WTC11 (cell line): ENCODE measurements at regions not wholly inside any gene's neighbourhood (a gene's known extent, or its start where the extent isn't known, plus 50 kb on each side); places are given as distances from the start of the nearest gene placed in this dataset.

Experiments used
- ATAC-seq: fragments of 200-7000 bp; cut with Tn5 transposase; 2 replicates; pipeline ENCODE4 v1.10.0; 2021; ENCODE audit warnings: mild to moderate bottlenecking, moderate library complexity
- CTCF ChIA-PET: fragments of 300-600 bp; sonication (Branson Sonifier 250); formaldehyde crosslinking; loops from one replicate; lab custom pipeline; 2021; ENCODE audit warnings: antibody characterized with exemption; lab: Charles Lee
- POLR2A ChIA-PET: fragments of 350-600 bp; sonication (Branson Sonifier 250); formaldehyde crosslinking; loops from one replicate; lab custom pipeline; 2021; ENCODE audit warnings: antibody characterized with exemption; lab: Charles Lee
- DNase-seq: peaks from one replicate; pipeline ENCODE4 v3.0.0; 2021; ENCODE audit warnings: low spot score
- H3K27ac Mint-ChIP-seq: 2 replicates; pipeline ENCODE4 v1.8.0; 2021; ENCODE audit warnings: mixed read lengths
- H3K27me3 Mint-ChIP-seq: 2 replicates; pipeline ENCODE4 v1.8.0; 2021; ENCODE audit warnings: low read depth, mild to moderate bottlenecking, moderate library complexity, mixed read lengths
- H3K36me3 Mint-ChIP-seq: 2 replicates; pipeline ENCODE4 v1.8.0; 2021; ENCODE audit warnings: mixed read lengths
- H3K4me1 Mint-ChIP-seq: 2 replicates; pipeline ENCODE4 v1.8.0; 2022; ENCODE audit warnings: mixed read lengths
- H3K4me3 Mint-ChIP-seq: 2 replicates; pipeline ENCODE4 v1.8.0; 2021; ENCODE audit warnings: mild to moderate bottlenecking, moderate library complexity, mixed read lengths
- H3K9me3 Mint-ChIP-seq: 2 replicates; pipeline ENCODE4 v1.8.0; 2021; ENCODE audit warnings: mixed read lengths
- ATF2 ChIP-seq: sonication (generic); formaldehyde crosslinking; IDR thresholded peaks from 2 replicates; pipeline ENCODE4 v1.8.1; 2022; ENCODE audit warnings: low read depth, missing genetic modification reagents, borderline replicate concordance
- ATF6 ChIP-seq: sonication (generic); formaldehyde crosslinking; IDR thresholded peaks from 2 replicates; pipeline ENCODE4 v1.8.1; 2023; ENCODE audit warnings: mild to moderate bottlenecking, missing genetic modification reagents
- CTCF ChIP-seq: fragments of 200-600 bp; IDR thresholded peaks from 2 replicates; pipeline ENCODE4 v1.8.0; 2022; ENCODE audit warnings: antibody characterized with exemption
- HMGXB4 ChIP-seq: sonication (generic); formaldehyde crosslinking; IDR thresholded peaks from 2 replicates; pipeline ENCODE4 v1.8.1; 2023; ENCODE audit warnings: mild to moderate bottlenecking, moderate library complexity, missing genetic modification reagents
- IRF2 ChIP-seq: sonication (generic); formaldehyde crosslinking; IDR thresholded peaks from 2 replicates; pipeline ENCODE4 v1.8.0; 2022; ENCODE audit warnings: low read depth, missing genetic modification reagents, borderline replicate concordance
- MYBL2 ChIP-seq: sonication (generic); formaldehyde crosslinking; IDR thresholded peaks from 2 replicates; pipeline ENCODE4 v1.8.1; 2023; ENCODE audit warnings: mild to moderate bottlenecking, moderate library complexity, missing genetic modification reagents
- NFYB ChIP-seq: sonication (generic); formaldehyde crosslinking; conservative IDR thresholded peaks from 2 replicates; pipeline ENCODE4 v1.8.0; 2022; ENCODE audit warnings: low read depth, missing genetic modification reagents
- OVOL2 ChIP-seq: fragments of 250-450 bp; sonication (Bioruptor Pico); IDR thresholded peaks from 2 replicates; pipeline ENCODE4 v1.9.0; 2021; ENCODE audit warnings: mild to moderate bottlenecking, borderline replicate concordance
- RELA ChIP-seq: sonication (generic); formaldehyde crosslinking; IDR thresholded peaks from 2 replicates; pipeline ENCODE4 v1.8.1; 2022; ENCODE audit warnings: missing genetic modification reagents, mild to moderate bottlenecking, borderline replicate concordance
- SOX15 ChIP-seq: fragments of 250-450 bp; sonication (Bioruptor Pico); IDR thresholded peaks from 2 replicates; pipeline ENCODE4 v1.9.0; 2021; ENCODE audit warnings: mild to moderate bottlenecking
- ZNF121 ChIP-seq: sonication (generic); formaldehyde crosslinking; IDR thresholded peaks from 2 replicates; pipeline ENCODE4 v1.8.0; 2023; ENCODE audit warnings: missing genetic modification reagents
- ZNF138 ChIP-seq: sonication (generic); formaldehyde crosslinking; conservative IDR thresholded peaks from 2 replicates; pipeline ENCODE4 v1.8.1; 2022; ENCODE audit warnings: mild to moderate bottlenecking, moderate library complexity, missing genetic modification reagents
- ZNF263 ChIP-seq: sonication (generic); formaldehyde crosslinking; IDR thresholded peaks from 2 replicates; pipeline ENCODE4 v1.8.1; 2022; ENCODE audit warnings: low read depth, mild to moderate bottlenecking, moderate library complexity, missing genetic modification reagents
- TF ChIP-seq, protein P1 (sequence below): sonication (generic); formaldehyde crosslinking; IDR thresholded peaks from 2 replicates; pipeline ENCODE4 v1.8.0; 2022; ENCODE audit warnings: mild to moderate bottlenecking, missing genetic modification reagents
- TF ChIP-seq, protein P2 (sequence below): sonication (generic); formaldehyde crosslinking; IDR thresholded peaks from 2 replicates; pipeline ENCODE4 v1.8.0; 2022; ENCODE audit warnings: missing genetic modification reagents
- TF ChIP-seq, protein P3 (sequence below): sonication (generic); formaldehyde crosslinking; IDR thresholded peaks from 2 replicates; pipeline ENCODE4 v1.8.1; 2023; ENCODE audit warnings: mild to moderate bottlenecking, missing genetic modification reagents, borderline replicate concordance

- ChIA-PET CTCF (no interaction called here), POLR2A (no interaction called here)
- Mint-ChIP-seq H3K27me3 (no peaks in the 10 kb centered on the region), H3K4me1 (no peaks in the 10 kb centered on the region), H3K27ac (no peak overlapping the region), H3K9me3 (no peaks in the 10 kb centered on the region), H3K4me3 (no peak overlapping the region), H3K36me3 (no peaks in the 10 kb centered on the region)
- DNase-seq (no peak), ATAC-seq (no peak)
- TF ChIP-seq, protein P1, sequence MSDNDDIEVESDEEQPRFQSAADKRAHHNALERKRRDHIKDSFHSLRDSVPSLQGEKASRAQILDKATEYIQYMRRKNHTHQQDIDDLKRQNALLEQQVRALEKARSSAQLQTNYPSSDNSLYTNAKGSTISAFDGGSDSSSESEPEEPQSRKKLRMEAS (CRISPR knock-in tag): no peak
- no peak for TF ChIP-seq ZNF121 (CRISPR knock-in tag)
- TF ChIP-seq, protein P2, sequence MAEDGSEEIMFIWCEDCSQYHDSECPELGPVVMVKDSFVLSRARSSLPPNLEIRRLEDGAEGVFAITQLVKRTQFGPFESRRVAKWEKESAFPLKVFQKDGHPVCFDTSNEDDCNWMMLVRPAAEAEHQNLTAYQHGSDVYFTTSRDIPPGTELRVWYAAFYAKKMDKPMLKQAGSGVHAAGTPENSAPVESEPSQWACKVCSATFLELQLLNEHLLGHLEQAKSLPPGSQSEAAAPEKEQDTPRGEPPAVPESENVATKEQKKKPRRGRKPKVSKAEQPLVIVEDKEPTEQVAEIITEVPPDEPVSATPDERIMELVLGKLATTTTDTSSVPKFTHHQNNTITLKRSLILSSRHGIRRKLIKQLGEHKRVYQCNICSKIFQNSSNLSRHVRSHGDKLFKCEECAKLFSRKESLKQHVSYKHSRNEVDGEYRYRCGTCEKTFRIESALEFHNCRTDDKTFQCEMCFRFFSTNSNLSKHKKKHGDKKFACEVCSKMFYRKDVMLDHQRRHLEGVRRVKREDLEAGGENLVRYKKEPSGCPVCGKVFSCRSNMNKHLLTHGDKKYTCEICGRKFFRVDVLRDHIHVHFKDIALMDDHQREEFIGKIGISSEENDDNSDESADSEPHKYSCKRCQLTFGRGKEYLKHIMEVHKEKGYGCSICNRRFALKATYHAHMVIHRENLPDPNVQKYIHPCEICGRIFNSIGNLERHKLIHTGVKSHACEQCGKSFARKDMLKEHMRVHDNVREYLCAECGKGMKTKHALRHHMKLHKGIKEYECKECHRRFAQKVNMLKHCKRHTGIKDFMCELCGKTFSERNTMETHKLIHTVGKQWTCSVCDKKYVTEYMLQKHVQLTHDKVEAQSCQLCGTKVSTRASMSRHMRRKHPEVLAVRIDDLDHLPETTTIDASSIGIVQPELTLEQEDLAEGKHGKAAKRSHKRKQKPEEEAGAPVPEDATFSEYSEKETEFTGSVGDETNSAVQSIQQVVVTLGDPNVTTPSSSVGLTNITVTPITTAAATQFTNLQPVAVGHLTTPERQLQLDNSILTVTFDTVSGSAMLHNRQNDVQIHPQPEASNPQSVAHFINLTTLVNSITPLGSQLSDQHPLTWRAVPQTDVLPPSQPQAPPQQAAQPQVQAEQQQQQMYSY: no peak
- TF ChIP-seq ZNF263 (CRISPR knock-in tag): no peak
Measured at GRCh38 chr7:85489498-85489897, 302.6 kb upstream of the SEMA3D start.

DNA sequence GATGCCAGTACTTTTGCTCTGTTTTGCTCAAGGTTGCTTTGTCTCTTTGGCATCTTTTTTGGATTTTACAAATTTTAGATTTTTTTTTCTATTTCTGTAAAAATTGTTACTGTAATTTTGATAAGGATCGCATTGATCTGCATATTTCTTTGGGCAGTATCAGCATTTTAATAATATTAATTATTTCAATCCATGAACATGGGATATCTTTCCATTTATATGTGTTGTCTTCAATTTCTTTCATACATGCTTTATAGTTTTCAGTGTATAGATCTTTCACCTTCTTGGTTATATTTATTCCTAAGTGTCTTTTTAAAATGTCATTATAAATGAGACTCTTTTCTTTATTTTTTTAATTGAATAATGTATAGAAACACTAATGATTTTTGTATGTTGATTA, 301.6 kb upstream of the SEMA3D start:
- CTCF ChIA-PET: no interaction called here
- no peaks in the 10 kb centered on the region for H3K9me3 Mint-ChIP-seq
- no peaks in the 10 kb centered on the region for H3K36me3 Mint-ChIP-seq
- TF ChIP-seq NFYB (CRISPR knock-in tag) (no peak), RELA (CRISPR knock-in tag) (no peak), MYBL2 (CRISPR knock-in tag) (no peak), IRF2 (CRISPR knock-in tag) (no peak), OVOL2 (CRISPR knock-in tag) (no peak), SOX15 (CRISPR knock-in tag) (no peak), ATF2 (no peak), HMGXB4 (no peak), ZNF138 (no peak), ZNF121 (CRISPR knock-in tag) (no peak), CTCF (no peak), ATF6 (CRISPR knock-in tag) (no peak)
- TF ChIP-seq, protein P3, sequence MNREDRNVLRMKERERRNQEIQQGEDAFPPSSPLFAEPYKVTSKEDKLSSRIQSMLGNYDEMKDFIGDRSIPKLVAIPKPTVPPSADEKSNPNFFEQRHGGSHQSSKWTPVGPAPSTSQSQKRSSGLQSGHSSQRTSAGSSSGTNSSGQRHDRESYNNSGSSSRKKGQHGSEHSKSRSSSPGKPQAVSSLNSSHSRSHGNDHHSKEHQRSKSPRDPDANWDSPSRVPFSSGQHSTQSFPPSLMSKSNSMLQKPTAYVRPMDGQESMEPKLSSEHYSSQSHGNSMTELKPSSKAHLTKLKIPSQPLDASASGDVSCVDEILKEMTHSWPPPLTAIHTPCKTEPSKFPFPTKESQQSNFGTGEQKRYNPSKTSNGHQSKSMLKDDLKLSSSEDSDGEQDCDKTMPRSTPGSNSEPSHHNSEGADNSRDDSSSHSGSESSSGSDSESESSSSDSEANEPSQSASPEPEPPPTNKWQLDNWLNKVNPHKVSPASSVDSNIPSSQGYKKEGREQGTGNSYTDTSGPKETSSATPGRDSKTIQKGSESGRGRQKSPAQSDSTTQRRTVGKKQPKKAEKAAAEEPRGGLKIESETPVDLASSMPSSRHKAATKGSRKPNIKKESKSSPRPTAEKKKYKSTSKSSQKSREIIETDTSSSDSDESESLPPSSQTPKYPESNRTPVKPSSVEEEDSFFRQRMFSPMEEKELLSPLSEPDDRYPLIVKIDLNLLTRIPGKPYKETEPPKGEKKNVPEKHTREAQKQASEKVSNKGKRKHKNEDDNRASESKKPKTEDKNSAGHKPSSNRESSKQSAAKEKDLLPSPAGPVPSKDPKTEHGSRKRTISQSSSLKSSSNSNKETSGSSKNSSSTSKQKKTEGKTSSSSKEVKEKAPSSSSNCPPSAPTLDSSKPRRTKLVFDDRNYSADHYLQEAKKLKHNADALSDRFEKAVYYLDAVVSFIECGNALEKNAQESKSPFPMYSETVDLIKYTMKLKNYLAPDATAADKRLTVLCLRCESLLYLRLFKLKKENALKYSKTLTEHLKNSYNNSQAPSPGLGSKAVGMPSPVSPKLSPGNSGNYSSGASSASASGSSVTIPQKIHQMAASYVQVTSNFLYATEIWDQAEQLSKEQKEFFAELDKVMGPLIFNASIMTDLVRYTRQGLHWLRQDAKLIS: no peak
- TF ChIP-seq, all 79 proteins: peak for 0
- no peak for DNase-seq
- Mint-ChIP-seq H3K4me3 (no peak overlapping the region), H3K27me3 (no peaks in the 10 kb centered on the region), H3K4me1 (no peaks in the 10 kb centered on the region), H3K27ac (no peak overlapping the region)
- POLR2A ChIA-PET: no interaction called here
- ATAC-seq: no peak
